ENCODE measurements at regions not wholly inside any gene's neighbourhood (a gene's known extent, or its start where the extent isn't known, plus 50 kb on each side); places are given as distances from the start of the nearest gene placed in this dataset.

- no peak for DNase-seq (ENCODE audit: low spot score)
These were observed 63.2 kb upstream of the SLC4A4 start for GRCh38 chr4:71275570-71275969.

DNA sequence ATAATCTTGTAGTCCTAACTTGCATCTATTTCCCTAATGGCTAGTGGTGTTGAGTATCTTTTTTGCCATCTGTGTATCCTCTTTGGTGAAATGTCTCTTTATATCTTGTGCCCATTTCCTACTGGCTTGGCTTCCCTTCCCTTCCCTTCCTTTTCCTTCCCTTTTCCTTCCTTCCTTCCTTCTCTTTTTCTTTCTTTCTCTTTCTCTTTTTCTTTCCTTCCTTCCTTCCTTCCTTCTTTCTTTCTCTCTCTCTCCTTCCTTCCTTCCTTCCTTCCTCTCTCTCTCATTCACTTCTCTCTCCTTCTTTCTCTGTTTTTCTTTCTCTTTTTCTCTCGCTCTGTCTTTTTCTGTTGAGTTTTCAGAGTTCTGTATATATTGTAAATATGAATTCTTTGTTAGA, 61.5 kb upstream of the SLC4A4 start:
- no peak for DNase-seq (ENCODE audit: low spot score)

DNA sequence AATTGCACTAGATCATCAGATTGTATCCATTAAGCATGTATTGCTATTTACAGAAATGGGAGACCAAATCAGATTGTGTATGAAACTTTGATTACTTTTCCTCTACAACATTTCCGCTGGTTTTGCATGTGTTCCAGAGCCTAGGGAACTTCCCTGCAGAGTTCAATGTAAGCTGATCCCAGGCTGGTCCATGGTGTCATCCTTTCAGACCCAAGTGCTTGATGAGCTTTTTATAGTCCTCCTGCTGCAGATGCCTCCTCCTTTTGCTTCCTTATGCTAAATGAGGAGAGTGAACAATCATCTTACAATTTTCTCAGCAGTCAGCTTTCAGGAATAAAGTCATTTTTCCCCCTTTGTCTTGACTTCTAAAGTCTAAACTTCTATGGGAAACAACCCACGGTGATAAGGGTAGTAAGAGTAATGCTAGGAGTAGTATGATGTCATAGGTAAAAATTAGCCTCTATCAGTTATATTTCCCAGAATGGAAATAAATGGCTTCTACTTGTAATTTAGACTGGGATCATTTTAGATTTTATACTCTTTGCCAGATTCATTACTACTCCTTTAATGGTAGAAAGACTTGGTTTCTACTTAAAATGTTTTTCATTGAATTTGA, 55.1 kb upstream of the SLC4A4 start:
- DNase-seq (ENCODE audit: low spot score), result no peak

DNA sequence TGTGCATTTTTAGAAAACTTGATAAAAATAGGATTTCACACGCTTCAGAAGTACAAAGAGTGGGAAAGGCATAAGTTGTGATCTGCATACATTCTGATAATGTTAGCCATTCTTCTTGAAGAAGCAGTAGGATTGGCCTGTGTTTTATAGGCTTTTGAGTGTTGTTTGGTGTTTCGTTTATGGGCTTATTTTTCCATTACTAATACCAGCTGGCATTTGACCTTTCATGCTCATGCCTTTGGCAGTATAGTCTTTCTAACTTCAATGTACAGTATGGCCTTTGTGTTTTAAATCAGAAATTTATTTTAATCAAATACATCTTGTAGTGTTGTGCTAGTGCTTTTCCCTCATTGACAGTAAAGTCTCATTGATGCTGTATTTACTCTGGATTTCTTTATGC, 51.5 kb upstream of the SLC4A4 start:
- no peak for DNase-seq (ENCODE audit: low spot score)

- no peak for DNase-seq (ENCODE audit: low spot score)
These were observed 49.9 kb upstream of the SLC4A4 start for GRCh38 chr4:71288875-71289274.
